Transverse colon (tissue), 3 donors: ENCODE measurements at regions not wholly inside any gene's neighbourhood (a gene's known extent, or its start where the extent isn't known, plus 50 kb on each side); places are given as distances from the start of the nearest gene placed in this dataset.

ENCODE experiments used
- EP300 ChIP-seq: sonication (generic); formaldehyde crosslinking; IDR thresholded peaks from one replicate; pipeline ENCODE4 v1.6.1; 2017; ENCODE audit warnings: antibody characterized with exemption, low read depth
- POLR2A ChIP-seq: fragments of 450-650 bp; IDR thresholded peaks from one replicate; pipeline ENCODE4 v1.6.1; 2016; ENCODE audit warnings: antibody characterized with exemption, mild to moderate bottlenecking, moderate library complexity
- TF ChIP-seq, protein P1 (sequence below), 5 experiments: fragments of 200-600 bp in 3 of 5; fragments of 450-650 bp in 2 of 5; sonication (generic) in 3 of 5; IDR thresholded peaks; 1 replicate in 2 of 5; 2 replicates in 3 of 5; pipeline ENCODE4 v1.5.1; 2016 to 2017; ENCODE audit warnings: antibody characterized with exemption in 5 of 5, inconsistent platforms in 3 of 5, mild to moderate bottlenecking in 2 of 5, moderate library complexity in 1 of 5

DNA sequence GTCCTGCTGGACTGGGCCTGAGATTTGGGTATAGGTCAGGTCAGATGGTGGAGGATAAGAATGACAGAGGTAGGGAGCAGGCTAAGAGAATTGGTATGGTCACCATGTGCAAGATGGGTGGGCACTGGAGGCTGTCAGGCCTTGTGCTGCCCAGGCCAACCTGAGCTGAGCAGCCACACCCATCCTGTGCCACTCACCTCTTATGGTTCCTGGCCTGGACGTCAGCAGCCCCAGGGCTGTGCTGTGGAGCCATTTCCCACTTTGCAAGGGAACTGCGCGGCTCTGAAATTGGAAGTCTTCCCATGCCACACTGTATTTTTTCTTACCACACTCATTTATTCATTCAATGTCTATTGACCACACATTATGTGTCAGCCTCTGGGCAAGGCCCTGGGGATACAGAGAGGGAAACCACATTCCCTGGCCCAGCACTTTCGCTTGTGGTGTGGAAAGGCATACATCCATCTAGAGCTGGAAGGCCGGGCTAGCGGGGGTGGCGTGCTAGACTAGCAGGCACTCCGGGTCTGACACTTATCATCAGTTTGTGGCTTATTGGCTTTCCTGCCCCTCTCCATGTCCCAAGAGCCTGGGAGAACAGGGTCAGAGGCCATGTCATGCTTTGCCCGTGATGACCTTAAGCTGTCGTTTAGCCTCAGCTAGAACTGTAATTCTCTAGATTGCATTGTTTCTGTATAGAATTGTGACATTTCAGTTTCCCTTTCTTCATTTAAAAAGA lies 51.1 kb upstream of the POLG start:
- TF ChIP-seq, protein P1, sequence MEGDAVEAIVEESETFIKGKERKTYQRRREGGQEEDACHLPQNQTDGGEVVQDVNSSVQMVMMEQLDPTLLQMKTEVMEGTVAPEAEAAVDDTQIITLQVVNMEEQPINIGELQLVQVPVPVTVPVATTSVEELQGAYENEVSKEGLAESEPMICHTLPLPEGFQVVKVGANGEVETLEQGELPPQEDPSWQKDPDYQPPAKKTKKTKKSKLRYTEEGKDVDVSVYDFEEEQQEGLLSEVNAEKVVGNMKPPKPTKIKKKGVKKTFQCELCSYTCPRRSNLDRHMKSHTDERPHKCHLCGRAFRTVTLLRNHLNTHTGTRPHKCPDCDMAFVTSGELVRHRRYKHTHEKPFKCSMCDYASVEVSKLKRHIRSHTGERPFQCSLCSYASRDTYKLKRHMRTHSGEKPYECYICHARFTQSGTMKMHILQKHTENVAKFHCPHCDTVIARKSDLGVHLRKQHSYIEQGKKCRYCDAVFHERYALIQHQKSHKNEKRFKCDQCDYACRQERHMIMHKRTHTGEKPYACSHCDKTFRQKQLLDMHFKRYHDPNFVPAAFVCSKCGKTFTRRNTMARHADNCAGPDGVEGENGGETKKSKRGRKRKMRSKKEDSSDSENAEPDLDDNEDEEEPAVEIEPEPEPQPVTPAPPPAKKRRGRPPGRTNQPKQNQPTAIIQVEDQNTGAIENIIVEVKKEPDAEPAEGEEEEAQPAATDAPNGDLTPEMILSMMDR (IDR thresholded peaks at IDR 0.05) = no peak
- TF ChIP-seq EP300 (no peak), POLR2A (no peak)
